GM12872 (cell line): ENCODE measurements at regions not wholly inside any gene's neighbourhood (a gene's known extent, or its start where the extent isn't known, plus 50 kb on each side); places are given as distances from the start of the nearest gene placed in this dataset.

ENCODE experiments used
- CTCF ChIP-seq: IDR thresholded peaks from 3 replicates; pipeline ENCODE4 v1.5.1; 2011; ENCODE audit warnings: low read depth, mild to moderate bottlenecking, low read length, moderate library complexity; ENCODE audit not compliant: insufficient read depth

GRCh38 chr4:165583341-165583740, 204.5 kb downstream of the CPE start:
- TF ChIP-seq CTCF, result no peak

GRCh38 chr4:165584916-165585315, 206.1 kb downstream of the CPE start:
- no peak for TF ChIP-seq CTCF

DNA sequence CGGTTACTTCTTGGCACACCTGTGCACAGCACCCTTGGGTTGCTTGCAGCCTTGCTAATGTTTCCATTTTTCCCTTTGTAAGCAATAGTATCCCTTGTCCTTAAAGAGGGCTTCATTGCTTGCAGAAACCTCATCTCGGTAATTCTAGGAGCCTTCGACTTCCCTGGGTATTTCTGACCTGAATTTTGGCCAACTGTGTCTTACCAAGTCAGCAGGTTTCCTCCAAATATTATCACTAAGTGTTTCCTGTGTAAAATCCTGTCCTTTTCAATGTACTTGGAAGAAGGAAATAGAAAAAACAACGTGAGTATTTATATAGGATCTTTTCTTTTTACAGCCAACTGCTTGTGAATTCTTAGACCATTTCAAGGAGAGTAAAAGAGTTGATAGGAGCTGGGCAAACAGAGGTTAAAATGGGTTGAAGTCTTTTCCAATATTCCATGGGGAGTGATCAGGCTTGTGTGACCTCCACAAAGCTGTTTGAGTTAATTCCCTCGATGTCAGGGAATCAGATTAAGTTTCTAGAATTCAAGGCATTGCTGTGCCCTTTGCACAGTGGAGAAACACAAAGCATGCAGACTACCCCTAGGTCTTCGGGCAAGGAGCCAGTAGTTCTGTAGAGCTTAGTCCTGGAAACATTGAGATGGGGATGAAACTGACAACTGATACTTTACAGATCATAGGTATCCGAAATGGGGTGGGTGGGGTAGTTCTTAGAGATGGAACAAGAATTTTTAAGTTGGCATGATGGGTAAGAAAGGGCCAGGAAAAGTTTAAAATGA, 209.9 kb downstream of the CPE start:
- no peak for TF ChIP-seq CTCF

GRCh38 chr4:165592386-165592785, 213.6 kb downstream of the CPE start:
- TF ChIP-seq CTCF, result no peak

DNA sequence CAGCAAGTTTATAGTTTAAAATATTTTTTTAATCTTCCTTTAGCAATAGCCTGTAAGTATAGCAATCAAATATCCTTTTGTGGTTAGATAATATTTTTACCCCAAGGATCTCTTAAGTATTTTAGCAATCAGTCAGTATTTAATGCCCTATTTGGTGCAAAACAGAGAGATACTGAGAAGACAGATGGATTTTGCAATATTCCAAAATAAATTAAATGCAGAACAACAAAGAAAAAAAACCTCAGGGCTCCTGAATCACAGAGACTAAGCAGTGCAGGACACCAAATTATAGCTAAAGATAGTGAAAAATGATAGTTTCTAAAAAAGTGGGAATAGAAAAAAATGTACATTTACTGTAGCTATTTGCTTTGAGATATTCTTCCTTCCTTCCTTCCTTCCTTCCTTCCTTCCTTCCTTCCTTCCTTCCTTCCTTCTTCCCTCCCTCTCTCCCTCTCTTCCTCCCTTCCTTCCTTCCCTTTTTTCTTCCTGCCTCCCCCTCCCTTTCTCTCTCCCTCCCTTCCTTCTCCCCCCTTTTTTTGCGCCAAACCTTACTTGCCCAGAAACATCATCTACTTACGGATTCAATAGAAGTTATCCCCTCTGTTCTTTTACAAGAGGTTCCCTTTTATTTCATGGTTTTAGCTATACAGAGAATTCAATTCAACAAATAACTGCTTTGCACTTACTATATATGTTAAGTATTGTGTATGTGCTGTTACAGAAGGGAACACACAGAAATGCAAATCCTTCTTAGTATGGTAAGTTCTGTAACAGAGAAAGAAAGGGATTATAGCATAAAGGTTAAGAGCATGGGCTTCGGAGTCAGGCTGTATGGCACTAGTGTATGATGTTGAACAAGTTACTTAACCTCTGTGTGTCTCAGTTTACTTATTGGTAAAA, 219.0 kb downstream of the CPE start:
- no peak for TF ChIP-seq CTCF

DNA sequence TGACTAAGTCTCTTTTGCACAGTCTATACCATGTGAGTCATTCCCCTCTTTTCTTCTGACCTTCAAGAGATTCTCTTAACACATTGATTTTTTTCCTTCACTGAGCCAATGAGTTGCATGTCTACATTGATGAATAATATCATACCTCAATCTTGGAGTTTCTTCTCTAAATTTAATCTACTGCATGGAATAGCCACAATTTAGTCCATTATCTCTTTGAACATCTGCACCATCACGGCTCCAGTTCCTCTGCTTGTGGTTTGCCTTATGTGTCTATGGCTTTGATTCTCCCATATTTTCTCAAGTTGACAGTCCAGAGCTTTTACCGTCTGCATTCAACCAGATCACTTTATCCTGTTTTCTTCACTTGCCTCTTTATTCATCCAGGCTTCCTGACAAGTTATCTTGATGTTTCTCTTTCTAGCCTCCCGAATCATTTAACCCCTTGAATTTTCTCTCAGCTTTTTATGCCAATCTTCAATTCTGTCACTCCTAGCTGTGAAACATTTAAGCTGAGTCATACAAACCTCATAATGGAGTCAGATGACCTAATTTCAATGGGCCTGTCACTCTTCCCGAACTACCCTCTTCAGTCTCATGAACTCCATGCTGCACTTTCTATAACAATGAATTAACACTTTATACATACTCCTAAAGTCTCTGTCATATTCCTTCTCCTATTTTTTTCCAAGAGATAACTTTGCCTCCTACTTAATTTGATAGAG, 222.3 kb downstream of the CPE start:
- TF ChIP-seq CTCF, result no peak

DNA sequence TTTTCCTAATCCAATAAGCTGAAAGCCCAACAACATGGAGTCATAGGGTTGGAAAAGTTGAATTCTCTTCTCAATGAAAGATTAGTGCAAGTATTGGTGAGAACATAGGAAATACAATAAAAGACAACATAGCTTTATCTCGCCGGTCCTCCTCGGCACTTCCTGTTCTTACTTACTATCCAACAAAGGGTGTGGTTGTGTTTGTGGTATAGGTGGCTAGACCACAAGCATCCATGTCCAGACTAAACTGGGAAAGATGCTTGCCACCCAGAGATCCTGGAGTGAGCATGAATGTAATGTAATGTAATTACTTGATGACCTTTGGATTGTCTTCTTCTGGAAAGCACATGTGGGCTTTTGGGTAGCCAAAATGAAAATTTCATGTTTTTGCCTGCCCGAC, 223.8 kb downstream of the CPE start:
- no peak for TF ChIP-seq CTCF
